ENCODE measurements at regions not wholly inside any gene's neighbourhood (a gene's known extent, or its start where the extent isn't known, plus 50 kb on each side); places are given as distances from the start of the nearest gene placed in this dataset.

DNA sequence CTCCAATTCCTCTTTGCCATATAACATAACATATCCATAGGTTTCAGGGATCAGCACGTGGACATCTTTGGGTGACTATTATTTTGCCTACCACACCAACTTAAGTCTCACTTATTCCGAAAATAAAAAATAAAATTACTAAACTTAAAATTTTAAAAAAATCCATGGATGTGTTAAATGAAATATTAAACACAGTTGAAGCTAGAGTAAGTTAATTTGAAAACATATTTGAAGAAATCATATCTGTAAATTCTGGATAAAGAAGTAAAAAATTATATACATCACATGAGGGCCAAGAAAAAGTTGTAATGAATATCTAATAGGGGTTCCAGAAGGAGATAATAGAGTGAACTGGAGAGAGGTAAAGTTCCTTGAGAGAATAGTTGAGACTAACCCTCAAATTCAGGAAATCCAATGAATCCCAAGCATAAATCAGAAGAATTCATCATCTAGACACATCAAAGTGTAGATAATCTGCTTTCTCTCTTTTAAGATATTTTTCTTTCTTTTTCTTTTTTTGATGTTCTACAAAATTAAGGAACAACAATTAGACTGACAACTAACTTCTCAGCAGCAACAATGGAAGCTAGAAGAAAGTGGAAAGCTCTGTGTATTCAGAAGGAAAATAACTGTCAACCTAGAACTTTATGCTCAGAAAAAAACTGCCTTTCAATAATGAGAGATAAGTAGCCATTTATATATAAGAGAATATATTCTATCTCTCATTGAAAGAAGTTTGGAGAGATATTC, 147.4 kb downstream of the ABHD5 start:
- TF ChIP-seq CTCF (IDR thresholded peaks at IDR 0.05; ENCODE audit: poor library complexity): no peak
- TF ChIP-seq EZH2 (IDR thresholded peaks at IDR 0.05; ENCODE audit: borderline replicate concordance): no peak
- no peak for TF ChIP-seq EZH2phosphoT487 (IDR thresholded peaks at IDR 0.05; ENCODE audit: low read depth, severe bottlenecking, unreplicated experiment)

Data from hepatocyte (in vitro differentiated cells).